Aorta (tissue), 5 donors: ENCODE measurements at regions not wholly inside any gene's neighbourhood (a gene's known extent, or its start where the extent isn't known, plus 50 kb on each side); places are given as distances from the start of the nearest gene placed in this dataset.

Source experiments
- ATAC-seq: fragments of 200-7000 bp; cut with Tn5 transposase; one replicate; pipeline ENCODE4 v1.9.1; 2022; ENCODE audit warnings: moderate library complexity; ENCODE audit not compliant: low FRiP score
- DNase-seq, 2 donors: peaks; one replicate each; pipeline ENCODE4 v3.0.0-alpha.2; 2020
- H3K27ac ChIP-seq, 2 donors: one replicate each; pipeline ENCODE4 v1.5.1; 2013; ENCODE audit warnings: low read length in 2 of 2, mild to moderate bottlenecking in 2 of 2, moderate library complexity in 2 of 2, control low read depth in 1 of 2, inconsistent platforms in 1 of 2, low read depth in 1 of 2
- H3K27me3 ChIP-seq, 2 donors: one replicate each; pipeline ENCODE4 v1.6.1; 2013; ENCODE audit warnings: control low read depth in 1 of 2, low read length in 1 of 2, mild to moderate bottlenecking in 1 of 2, moderate library complexity in 1 of 2; ENCODE audit not compliant: insufficient read depth in 2 of 2, control insufficient read depth in 1 of 2
- H3K36me3 ChIP-seq, 2 donors: one replicate each; pipeline ENCODE4 v1.6.1; 2013; ENCODE audit warnings: control low read depth in 1 of 2, low read length in 1 of 2, mild to moderate bottlenecking in 1 of 2; ENCODE audit not compliant: insufficient read depth in 2 of 2, control insufficient read depth in 1 of 2
- H3K4me1 ChIP-seq, 2 donors: one replicate each; pipeline ENCODE4 v1.6.1; 2013; ENCODE audit warnings: low read length in 2 of 2, control low read depth in 1 of 2, mild to moderate bottlenecking in 1 of 2, moderate library complexity in 1 of 2; ENCODE audit not compliant: insufficient read depth in 2 of 2, control insufficient read depth in 1 of 2
- H3K4me3 ChIP-seq, 2 donors: one replicate each; pipeline ENCODE4 v1.5.1; 2013; ENCODE audit warnings: low read length in 2 of 2, control low read depth in 1 of 2, mild to moderate bottlenecking in 1 of 2
- H3K9me3 ChIP-seq: one replicate; pipeline ENCODE4 v1.6.1; 2013; ENCODE audit warnings: mild to moderate bottlenecking, low read length; ENCODE audit not compliant: control insufficient read depth
- WGBS, 2 donors: extraction: QIAGEN DNeasy Blood & Tissue Kit; methylation state at CpG; one replicate each; pipeline ENCODE4 v1.1.7; 2013; 5-methylcytosine and 5-hydroxymethylcytosine counted together
- intact Hi-C, 2 donors: fragments of 100-400 bp; cut with DNase I; formaldehyde crosslinking; loops; one replicate each; pipeline versions ENCODE4 v1.14.2 to v1.15.0; 2022
- donor health status: healthy with polysubstance abuse.
- donor health status: Bipolar disorder and iron deficiency.
- donor health status: DM: no; HTN: no; CAD: no.
- donor health status: DM: no; HTN: no; CAD: no.
- donor health status: DM: yes; HTN: yes; CAD: no.

- no peak for DNase-seq
- Histone ChIP-seq H3K4me3 (no peak overlapping the region), H3K27ac (no peak overlapping the region), H3K36me3 (no peaks in the 10 kb centered on the region), H3K4me1 (no peaks in the 10 kb centered on the region), H3K9me3 (no peaks in the 10 kb centered on the region), H3K27me3 (no peaks in the 10 kb centered on the region)
- intact Hi-C loops, result no loop called here
- no peak for ATAC-seq
These were observed 130.8 kb upstream of the ACSL4 start for GRCh38 chrX:109863811-109864210.

- H3K4me1 ChIP-seq, result no peaks in the 10 kb centered on the region
- no peak overlapping the region for H3K4me3 ChIP-seq
- no peak for DNase-seq
- H3K27ac ChIP-seq, result no peak overlapping the region
- no peaks in the 10 kb centered on the region for H3K36me3 ChIP-seq
- no peak for ATAC-seq
- no peaks in the 10 kb centered on the region for H3K27me3 ChIP-seq
- H3K9me3 ChIP-seq, result no peaks in the 10 kb centered on the region
- intact Hi-C loops, result no loop called here
- WGBS, 2 donors, result 69 to 93% methylated on average over 4 of the region's 4 CpGs
These were observed 131.6 kb upstream of the TMEM164 start for GRCh38 chrX:109871121-109871888.

GRCh38 chrX:109872021-109872732, 130.7 kb upstream of the TMEM164 start:
- DNase-seq (no peak), ATAC-seq (no peak)
- no peaks in the 10 kb centered on the region for H3K4me1 ChIP-seq
- no peak overlapping the region for H3K4me3 ChIP-seq
- H3K27ac ChIP-seq, result no peak overlapping the region
- intact Hi-C loops, result no loop called here
- H3K9me3 ChIP-seq, result no peaks in the 10 kb centered on the region
- no peaks in the 10 kb centered on the region for H3K36me3 ChIP-seq
- no peaks in the 10 kb centered on the region for H3K27me3 ChIP-seq
- WGBS, 2 donors, result 62 to 66% methylated on average over 4 of the region's 4 CpGs

GRCh38 chrX:109873574-109873973, 129.3 kb upstream of the TMEM164 start:
- Histone ChIP-seq H3K4me1 (no peaks in the 10 kb centered on the region), H3K4me3 (no peak overlapping the region), H3K36me3 (no peaks in the 10 kb centered on the region), H3K9me3 (no peaks in the 10 kb centered on the region), H3K27ac (no peak overlapping the region), H3K27me3 (no peaks in the 10 kb centered on the region)
- ATAC-seq (no peak), DNase-seq (no peak)
- intact Hi-C loops, result no loop called here
- 58 to 76% methylated on average over 1 of the region's 1 CpG for WGBS, 2 donors

GRCh38 chrX:109873983-109874382, 128.9 kb upstream of the TMEM164 start:
- Histone ChIP-seq H3K9me3 (no peaks in the 10 kb centered on the region), H3K27me3 (no peaks in the 10 kb centered on the region), H3K36me3 (no peaks in the 10 kb centered on the region), H3K27ac (no peak overlapping the region), H3K4me3 (no peak overlapping the region), H3K4me1 (no peaks in the 10 kb centered on the region)
- WGBS, 2 donors, result 83 to 89% methylated on average over 6 of the region's 6 CpGs
- intact Hi-C loops, result no loop called here
- no peak for DNase-seq
- ATAC-seq, result no peak

GRCh38 chrX:109874548-109874947, 128.4 kb upstream of the TMEM164 start:
- intact Hi-C loops, result no loop called here

GRCh38 chrX:109875831-109876230, 127.1 kb upstream of the TMEM164 start:
- DNase-seq, result no peak
- no peaks in the 10 kb centered on the region for H3K36me3 ChIP-seq
- H3K27ac ChIP-seq, result no peak overlapping the region
- intact Hi-C loops, result no loop called here
- no peaks in the 10 kb centered on the region for H3K9me3 ChIP-seq
- WGBS, 2 donors, result 97% methylated on average over 30 of the region's 30 CpGs
- H3K27me3 ChIP-seq, result no peaks in the 10 kb centered on the region
- no peak overlapping the region for H3K4me3 ChIP-seq
- H3K4me1 ChIP-seq, result no peaks in the 10 kb centered on the region
- no peak for ATAC-seq

More at GRCh38 chrX:109874548-109874947, 128.4 kb upstream of the TMEM164 start:
- Histone ChIP-seq H3K4me3 (no peak overlapping the region), H3K27ac (no peak overlapping the region), H3K27me3 (no peaks in the 10 kb centered on the region), H3K36me3 (no peaks in the 10 kb centered on the region), H3K4me1 (no peaks in the 10 kb centered on the region), H3K9me3 (no peaks in the 10 kb centered on the region)
- DNase-seq (no peak), ATAC-seq (no peak)
- WGBS, 2 donors, result 63 to 78% methylated on average over 2 of the region's 2 CpGs

- no peaks in the 10 kb centered on the region for H3K27me3 ChIP-seq
- 44 to 72% methylated on average over 2 of the region's 2 CpGs for WGBS, 2 donors
- no peaks in the 10 kb centered on the region for H3K4me1 ChIP-seq
- no peaks in the 10 kb centered on the region for H3K9me3 ChIP-seq
- H3K27ac ChIP-seq, result no peak overlapping the region
- intact Hi-C loops, result no loop called here
- DNase-seq (no peak), ATAC-seq (no peak)
- H3K36me3 ChIP-seq, result no peaks in the 10 kb centered on the region
- H3K4me3 ChIP-seq, result no peak overlapping the region
These were observed 124.7 kb upstream of the TMEM164 start for GRCh38 chrX:109878236-109878635.

GRCh38 chrX:109879991-109880390, 122.9 kb upstream of the TMEM164 start:
- H3K27me3 ChIP-seq, result no peaks in the 10 kb centered on the region
- H3K36me3 ChIP-seq, result no peaks in the 10 kb centered on the region
- no peaks in the 10 kb centered on the region for H3K4me1 ChIP-seq
- H3K27ac ChIP-seq, result no peak overlapping the region
- no peak for ATAC-seq
- intact Hi-C loops, result loop anchor here in 1 of 2 donors (10.0 kb wide), 1 partner anchor 395 kb away; the partner anchor contains the start of gene GUCY2F
- no peak for DNase-seq
- WGBS, 2 donors, result 53 to 65% methylated on average over 2 of the region's 2 CpGs
- H3K4me3 ChIP-seq, result no peak overlapping the region
- no peaks in the 10 kb centered on the region for H3K9me3 ChIP-seq
